HCT116 (cell line): ENCODE measurements at regions not wholly inside any gene's neighbourhood (a gene's known extent, or its start where the extent isn't known, plus 50 kb on each side); places are given as distances from the start of the nearest gene placed in this dataset.

Source experiments
- ATAC-seq: fragments of 200-7000 bp; cut with Tn5 transposase; 2 replicates; pipeline ENCODE4 v1.9.1; 2020; ENCODE audit warnings: mild to moderate bottlenecking, moderate library complexity
- BruUV-seq: library from RNA; stranded (reverse); fragments of 400-500 nt; replicated peaks from 2 replicates; lab custom pipeline; 2021; lab: Mats Ljungman, UMichigan
- CTCF ChIA-PET: fragments of 300-600 bp; sonication (Branson Sonifier 250); formaldehyde crosslinking; loops from one replicate; lab custom pipeline; 2021; ENCODE audit warnings: antibody characterized with exemption; lab: Charles Lee
- POLR2A ChIA-PET: fragments of 300-600, 350-600 bp; sonication (Branson Sonifier 250); formaldehyde crosslinking; loops from one replicate; lab custom pipeline; 2021; ENCODE audit warnings: antibody characterized with exemption; lab: Charles Lee
- RAD21 ChIA-PET, 2 experiments: fragments of 300-600 bp; sonication (Branson Sonifier 250); formaldehyde crosslinking; loops; one replicate each; lab custom pipeline; 2023; ENCODE audit warnings: low total read pairs in 2 of 2; ENCODE audit not compliant: uncharacterized antibody in 2 of 2, unreplicated experiment in 2 of 2, low non-redundant PET in 1 of 2; lab: Charles Lee
- DNase-seq: peaks from one replicate; pipeline ENCODE4 v3.0.0-alpha.2; 2010; ENCODE audit warnings: low read depth, low spot score
- H2AFZ ChIP-seq: fragments of 200-600 bp; shearing (Covaris generic), sonication (generic); 2 replicates; pipeline ENCODE4 v1.6.1; 2017; ENCODE audit warnings: low read depth, mixed run types, mixed read lengths, antibody characterized with exemption, low read length; ENCODE audit not compliant: poor library complexity, severe bottlenecking
- H3K27ac ChIP-seq: 2 replicates; pipeline ENCODE4 v1.5.1; 2012; ENCODE audit warnings: low read depth, low read length
- H3K27me3 ChIP-seq: fragments of 200-600 bp; sonication (generic); 2 replicates; pipeline ENCODE4 v1.6.1; 2016; ENCODE audit warnings: mixed run types, low read length, mixed read lengths; ENCODE audit not compliant: insufficient read depth
- H3K36me3 ChIP-seq, 2 experiments: fragments of 200-500 bp in 1 of 2; fragments of 200-600 bp in 1 of 2; sonication (Bioruptor generic) in 1 of 2; sonication (generic) in 1 of 2; 2 replicates each; pipeline versions ENCODE4 v1.5.1 to v1.6.1; 2014 to 2016; ENCODE audit warnings: low read length in 2 of 2, inconsistent platforms in 1 of 2, mixed read lengths in 1 of 2, mixed run types in 1 of 2; ENCODE audit not compliant: insufficient read depth in 2 of 2, control insufficient read depth in 1 of 2
- H3K4me1 ChIP-seq, 2 experiments: fragments of 200-600 bp in 1 of 2; sonication (generic) in 1 of 2; 2 replicates each; pipeline versions ENCODE4 v1.5.1 to v1.6.1; 2012 to 2017; ENCODE audit warnings: low read length in 2 of 2, inconsistent platforms in 1 of 2, mild to moderate bottlenecking in 1 of 2, mixed read lengths in 1 of 2, mixed run types in 1 of 2, moderate library complexity in 1 of 2; ENCODE audit not compliant: insufficient read depth in 2 of 2, control insufficient read depth in 1 of 2
- H3K4me2 ChIP-seq: fragments of 200-600 bp; sonication (generic); 2 replicates; pipeline ENCODE4 v1.6.1; 2017; ENCODE audit warnings: mixed run types, low read length, mixed read lengths
- H3K4me3 ChIP-seq, 2 experiments: fragments of 200-600 bp in 1 of 2; sonication (generic) in 1 of 2; replicated peaks in 1 of 2; 2 replicates each; pipeline ENCODE4 v1.5.1; 2011 to 2016; ENCODE audit warnings: low read length in 2 of 2, control low read depth in 1 of 2, low read depth in 1 of 2, mild to moderate bottlenecking in 1 of 2, mixed read lengths in 1 of 2, mixed run types in 1 of 2
- H3K79me2 ChIP-seq: fragments of 200-600 bp; sonication (generic); 2 replicates; pipeline ENCODE4 v1.6.1; 2017; ENCODE audit warnings: mild to moderate bottlenecking, mixed run types, low read length, moderate library complexity, mixed read lengths; ENCODE audit not compliant: insufficient read depth
- H3K9ac ChIP-seq: fragments of 200-600 bp; sonication (generic); 2 replicates; pipeline ENCODE4 v1.6.1; 2016; ENCODE audit warnings: low read length, mixed read lengths
- H3K9me2 ChIP-seq: fragments of 200-600 bp; sonication (generic), shearing (Covaris generic); 2 replicates; pipeline ENCODE4 v1.6.1; 2017; ENCODE audit warnings: mixed run types, mild to moderate bottlenecking, moderate library complexity; ENCODE audit not compliant: insufficient read depth
- H3K9me3 ChIP-seq, 2 experiments: fragments of 200-500 bp in 1 of 2; fragments of 200-600 bp in 1 of 2; sonication (Bioruptor generic) in 1 of 2; sonication (generic) in 1 of 2; 2 replicates each; pipeline ENCODE4 v1.6.1; 2014 to 2017; ENCODE audit warnings: low read length in 2 of 2, mixed read lengths in 2 of 2, inconsistent platforms in 1 of 2, low read depth in 1 of 2, mild to moderate bottlenecking in 1 of 2, mixed run types in 1 of 2, moderate library complexity in 1 of 2; ENCODE audit not compliant: control insufficient read depth in 1 of 2, insufficient read depth in 1 of 2
- H4K20me1 ChIP-seq: fragments of 200-600 bp; sonication (generic), shearing (Covaris generic); 2 replicates; pipeline ENCODE4 v1.6.1; 2017; ENCODE audit warnings: mixed run types, mild to moderate bottlenecking, moderate library complexity; ENCODE audit not compliant: insufficient read depth
- CBX3 ChIP-seq: IDR thresholded peaks from 2 replicates; pipeline ENCODE4 v1.6.1; 2012; ENCODE audit warnings: low read depth
- EZH2phosphoT487 ChIP-seq: fragments of 200-600 bp; IDR thresholded peaks from 2 replicates; pipeline ENCODE4 v1.6.1; 2018; ENCODE audit warnings: antibody characterized with exemption, borderline replicate concordance
- POLR2AphosphoS5 ChIP-seq: IDR thresholded peaks from 2 replicates; pipeline ENCODE4 v1.6.1; 2011; ENCODE audit warnings: mild to moderate bottlenecking, low read depth, low read length, moderate library complexity
- SRF ChIP-seq: IDR thresholded peaks from 2 replicates; pipeline ENCODE4 v1.6.1; 2012; ENCODE audit warnings: low read depth
- TCF7L2 ChIP-seq: IDR thresholded peaks from 2 replicates; pipeline ENCODE4 v1.7.0; 2011; ENCODE audit warnings: borderline replicate concordance, inconsistent platforms; ENCODE audit not compliant: insufficient read depth, insufficient read length; ENCODE audit errors: extremely low read depth
- YY1 ChIP-seq: IDR thresholded peaks from 2 replicates; pipeline ENCODE4 v1.6.1; 2011; ENCODE audit warnings: low read length, low read depth, moderate library complexity, mild to moderate bottlenecking; ENCODE audit not compliant: insufficient replicate concordance; ENCODE audit errors: extremely low read depth
- ZFX ChIP-seq: fragments of 450-650 bp; IDR thresholded peaks from 2 replicates; pipeline ENCODE4 v1.6.1; 2017
- ZNF274 ChIP-seq: fragments of 200-500 bp; sonication (Bioruptor generic); IDR thresholded peaks from 2 replicates; pipeline ENCODE4 v1.6.1; 2014; ENCODE audit warnings: mild to moderate bottlenecking, low read depth, low read length, inconsistent platforms
- intact Hi-C: fragments of 100-400 bp; cut with micrococcal nuclease; formaldehyde crosslinking; loops from 2 replicates; pipeline ENCODE4 v1.10.0; 2022
- TF ChIP-seq, protein P1 (sequence below): IDR thresholded peaks from 2 replicates; pipeline ENCODE4 v1.6.1; 2011; ENCODE audit warnings: mild to moderate bottlenecking, low read length, moderate library complexity; ENCODE audit not compliant: insufficient replicate concordance; ENCODE audit errors: extremely low read depth

DNA sequence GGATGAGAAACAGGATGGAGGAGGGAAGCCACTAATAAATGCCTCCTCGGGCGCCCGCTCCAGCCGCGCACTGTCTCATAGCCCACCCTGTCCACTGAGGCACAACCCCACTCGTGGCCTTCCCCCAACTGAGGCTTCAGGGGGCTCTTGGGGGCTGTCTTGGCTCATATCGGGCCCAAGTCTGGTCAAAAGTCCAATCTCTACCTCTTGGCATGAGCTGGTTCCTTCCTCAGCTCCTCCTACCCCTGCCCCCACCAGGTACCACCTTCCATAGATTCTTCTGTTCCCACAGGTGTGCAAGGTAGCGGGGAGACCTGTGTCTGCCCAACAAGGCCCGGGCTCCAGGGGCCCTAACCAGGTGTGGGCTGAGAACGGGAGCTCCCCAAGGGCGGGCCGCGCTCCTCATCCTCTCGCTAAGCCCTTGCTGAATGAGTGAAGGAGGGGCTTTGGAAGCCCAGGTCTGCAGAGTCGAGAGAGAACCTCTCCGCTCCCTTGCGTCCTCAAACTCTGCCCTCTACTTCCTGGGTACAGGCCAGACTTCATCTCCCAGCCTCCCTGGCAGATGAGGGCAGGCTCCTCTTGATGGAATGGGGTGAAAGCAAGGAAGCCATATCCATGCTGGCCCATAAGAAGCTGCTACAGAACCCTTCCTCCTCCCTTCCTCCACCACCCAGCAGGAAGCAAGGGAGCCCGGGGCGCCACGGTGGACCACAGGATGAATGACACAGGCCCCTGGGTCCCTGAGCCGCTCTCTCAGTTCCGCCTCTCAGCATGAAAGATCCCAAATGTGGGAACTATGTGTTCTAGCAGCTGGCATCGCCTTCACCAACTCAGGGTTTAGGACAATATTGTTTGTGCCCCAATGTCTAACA is 74.7 kb downstream of the PSMG1 start:
- H3K9me2 ChIP-seq: no peaks in the 10 kb centered on the region
- H4K20me1 ChIP-seq: no peaks in the 10 kb centered on the region
- no TSS peak for BruUV-seq
- intact Hi-C loops: no loop called here
- H2AFZ ChIP-seq: no peak overlapping the region
- no peaks in the 10 kb centered on the region for H3K4me1 ChIP-seq
- RAD21 ChIA-PET: interaction anchor here in 1 of 2 experiments (0.5 kb wide), 1 partner anchor 1418 kb away, joined by 4 read pairs; no protein-coding TSS in a partner anchor
- H3K27ac ChIP-seq: no peak overlapping the region
- POLR2A ChIA-PET: no interaction called here
- no peak overlapping the region for H3K4me2 ChIP-seq
- no peak overlapping the region for H3K4me3 ChIP-seq
- ATAC-seq (no peak), DNase-seq (no peak)
- no peaks in the 10 kb centered on the region for H3K79me2 ChIP-seq
- CTCF ChIA-PET: no interaction called here
- H3K36me3 ChIP-seq: no peaks in the 10 kb centered on the region
- H3K27me3 ChIP-seq: peaks cover 9% of the 10 kb centered on the region; the same call in 1 of the 2 replicates
- TF ChIP-seq ZNF274: no peak
- TF ChIP-seq, protein P1, sequence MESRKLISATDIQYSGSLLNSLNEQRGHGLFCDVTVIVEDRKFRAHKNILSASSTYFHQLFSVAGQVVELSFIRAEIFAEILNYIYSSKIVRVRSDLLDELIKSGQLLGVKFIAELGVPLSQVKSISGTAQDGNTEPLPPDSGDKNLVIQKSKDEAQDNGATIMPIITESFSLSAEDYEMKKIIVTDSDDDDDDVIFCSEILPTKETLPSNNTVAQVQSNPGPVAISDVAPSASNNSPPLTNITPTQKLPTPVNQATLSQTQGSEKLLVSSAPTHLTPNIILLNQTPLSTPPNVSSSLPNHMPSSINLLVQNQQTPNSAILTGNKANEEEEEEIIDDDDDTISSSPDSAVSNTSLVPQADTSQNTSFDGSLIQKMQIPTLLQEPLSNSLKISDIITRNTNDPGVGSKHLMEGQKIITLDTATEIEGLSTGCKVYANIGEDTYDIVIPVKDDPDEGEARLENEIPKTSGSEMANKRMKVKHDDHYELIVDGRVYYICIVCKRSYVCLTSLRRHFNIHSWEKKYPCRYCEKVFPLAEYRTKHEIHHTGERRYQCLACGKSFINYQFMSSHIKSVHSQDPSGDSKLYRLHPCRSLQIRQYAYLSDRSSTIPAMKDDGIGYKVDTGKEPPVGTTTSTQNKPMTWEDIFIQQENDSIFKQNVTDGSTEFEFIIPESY: no peak
- TF ChIP-seq SRF: no peak
- H3K9me3 ChIP-seq: no peaks in the 10 kb centered on the region
- no peak overlapping the region for H3K9ac ChIP-seq

DNA sequence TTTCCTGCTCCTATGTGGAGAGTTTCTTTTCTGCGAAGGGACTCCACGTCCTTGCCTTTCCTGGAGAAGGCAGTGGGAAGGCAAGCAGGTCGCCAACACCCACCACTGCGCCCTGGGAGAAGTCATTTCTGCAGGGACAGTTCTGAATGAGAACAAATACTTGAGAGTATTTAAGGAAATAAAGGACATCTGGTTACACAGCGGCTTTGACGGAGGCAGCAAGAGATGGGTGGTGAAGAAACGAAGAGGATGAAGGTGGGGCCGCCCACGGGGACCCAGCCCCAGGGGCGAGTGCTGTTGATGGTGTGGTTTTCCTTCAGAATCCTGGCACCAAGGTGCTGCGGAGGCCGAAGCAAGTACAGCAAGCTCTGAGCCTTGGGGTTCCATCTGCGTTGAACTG is 75.5 kb downstream of the PSMG1 start:
- BruUV-seq: no TSS peak

More for the DNA sequence above, 75.5 kb downstream of the PSMG1 start:
- no peak overlapping the region for H3K27ac ChIP-seq
- DNase-seq (no peak), ATAC-seq (no peak)
- H2AFZ ChIP-seq: no peak overlapping the region
- TF ChIP-seq EZH2phosphoT487: no peak
- TF ChIP-seq ZFX: no peak
- TF ChIP-seq TCF7L2: no peak
- no peak for TF ChIP-seq SRF
- no peak for TF ChIP-seq POLR2AphosphoS5
- no peak for TF ChIP-seq YY1
- no peak for TF ChIP-seq CBX3
- peaks cover 9% of the 10 kb centered on the region; the same call in 1 of the 2 replicates for H3K27me3 ChIP-seq
- H3K4me3 ChIP-seq: no peak overlapping the region
- H3K9me2 ChIP-seq: no peaks in the 10 kb centered on the region
- intact Hi-C loops: no loop called here
- no peaks in the 10 kb centered on the region for H4K20me1 ChIP-seq
- no peaks in the 10 kb centered on the region for H3K79me2 ChIP-seq
- H3K9me3 ChIP-seq: no peaks in the 10 kb centered on the region
- H3K9ac ChIP-seq: no peak overlapping the region
- POLR2A ChIA-PET: no interaction called here
- no peak overlapping the region for H3K4me2 ChIP-seq
- H3K36me3 ChIP-seq: no peaks in the 10 kb centered on the region
- no peaks in the 10 kb centered on the region for H3K4me1 ChIP-seq
- RAD21 ChIA-PET: no interaction called here
- CTCF ChIA-PET: no interaction called here
